Cardiac muscle cell (in vitro differentiated cells and primary cell): ENCODE measurements at regions not wholly inside any gene's neighbourhood (a gene's known extent, or its start where the extent isn't known, plus 50 kb on each side); places are given as distances from the start of the nearest gene placed in this dataset.

ENCODE experiments used
- DNase-seq, 2 donors: peaks; one replicate each; pipeline versions ENCODE4 v3.0.0 to v3.0.0-alpha.2; 2010 to 2017; ENCODE audit warnings: low read depth in 1 of 2, low spot score in 1 of 2
- H3K27ac ChIP-seq: fragments of 200-600 bp; sonication (generic); 2 replicates; pipeline ENCODE4 v1.5.1; 2016
- H3K27me3 ChIP-seq: fragments of 200-600 bp; sonication (generic); 2 replicates; pipeline ENCODE4 v1.6.0; 2016; ENCODE audit warnings: control low read depth
- H3K36me3 ChIP-seq: fragments of 200-600 bp; sonication (generic); 2 replicates; pipeline ENCODE4 v1.5.1; 2016; ENCODE audit warnings: control low read depth
- H3K4me1 ChIP-seq: fragments of 200-600 bp; sonication (generic); 2 replicates; pipeline ENCODE4 v1.8.1; 2017; ENCODE audit warnings: low read depth, mild to moderate bottlenecking, mixed run types
- H3K4me3 ChIP-seq: fragments of 200-600 bp; sonication (generic); 2 replicates; pipeline ENCODE4 v1.5.1; 2016; ENCODE audit warnings: mild to moderate bottlenecking
- H3K9me3 ChIP-seq: fragments of 200-600 bp; sonication (generic); 2 replicates; pipeline ENCODE4 v1.5.1; 2017; ENCODE audit warnings: low read depth, mild to moderate bottlenecking, control low read depth
- CTCF ChIP-seq: IDR thresholded peaks from 2 replicates; pipeline ENCODE4 v1.5.1; 2012; ENCODE audit warnings: low read depth, mild to moderate bottlenecking, low read length

- Histone ChIP-seq H3K36me3 (peaks cover 3% of the 10 kb centered on the region), H3K27me3 (no peaks in the 10 kb centered on the region), H3K4me3 (no peak overlapping the region), H3K4me1 (peaks cover 24% of the 10 kb centered on the region), H3K9me3 (no peaks in the 10 kb centered on the region), H3K27ac (no peak overlapping the region)
- no peak for DNase-seq
- no peak for TF ChIP-seq CTCF
Observed at GRCh38 chr20:62547364-62547763, 71.6 kb upstream of the GATA5 start.

GRCh38 chr20:62548471-62548870 lies 72.7 kb upstream of the GATA5 start:
- TF ChIP-seq CTCF, result no peak
- Histone ChIP-seq H3K9me3 (no peaks in the 10 kb centered on the region), H3K4me1 (peaks cover 35% of the 10 kb centered on the region), H3K27me3 (no peaks in the 10 kb centered on the region), H3K27ac (peak overlapping the region; percentile 99), H3K4me3 (no peak overlapping the region), H3K36me3 (peaks cover 3% of the 10 kb centered on the region)
- no peak for DNase-seq

GRCh38 chr20:62549029-62549428 lies 73.2 kb upstream of the GATA5 start:
- H3K36me3 ChIP-seq, result peaks cover 3% of the 10 kb centered on the region
- DNase-seq, result no peak
- peaks cover 41% of the 10 kb centered on the region for H3K4me1 ChIP-seq
- H3K27me3 ChIP-seq, result no peaks in the 10 kb centered on the region
- H3K9me3 ChIP-seq, result no peaks in the 10 kb centered on the region
- peak overlapping the region; percentile 99 for H3K27ac ChIP-seq
- TF ChIP-seq CTCF, result no peak
- H3K4me3 ChIP-seq, result peak overlapping the region; percentile 96

GRCh38 chr20:62549499-62550086 lies 73.8 kb upstream of the GATA5 start:
- H3K4me1 ChIP-seq, result peaks cover 46% of the 10 kb centered on the region
- DNase-seq, result no peak
- no peaks in the 10 kb centered on the region for H3K27me3 ChIP-seq
- no peaks in the 10 kb centered on the region for H3K9me3 ChIP-seq
- H3K4me3 ChIP-seq, result peak overlapping the region; percentile 96
- no peaks in the 10 kb centered on the region for H3K36me3 ChIP-seq
- TF ChIP-seq CTCF, result no peak
- H3K27ac ChIP-seq, result peak overlapping the region; percentile 99

- H3K9me3 ChIP-seq, result no peaks in the 10 kb centered on the region
- peak in 1 of 2 donors; percentile 94 for DNase-seq
- H3K36me3 ChIP-seq, result no peaks in the 10 kb centered on the region
- TF ChIP-seq CTCF, result no peak
- H3K4me1 ChIP-seq, result peaks cover 52% of the 10 kb centered on the region
- peak overlapping the region; percentile 99 for H3K27ac ChIP-seq
- H3K27me3 ChIP-seq, result no peaks in the 10 kb centered on the region
- peak overlapping the region; percentile 96 for H3K4me3 ChIP-seq
Observed at GRCh38 chr20:62550087-62550632, 74.4 kb upstream of the GATA5 start.
